Left forelimb (tissue), 1 donor: ENCODE measurements at regions not wholly inside any gene's neighbourhood (a gene's known extent, or its start where the extent isn't known, plus 50 kb on each side); places are given as distances from the start of the nearest gene placed in this dataset.

Source experiments
- DNase-seq: peaks from one replicate; pipeline ENCODE4 v3.0.0-alpha.2; 2018; ENCODE audit warnings: low spot score

DNA sequence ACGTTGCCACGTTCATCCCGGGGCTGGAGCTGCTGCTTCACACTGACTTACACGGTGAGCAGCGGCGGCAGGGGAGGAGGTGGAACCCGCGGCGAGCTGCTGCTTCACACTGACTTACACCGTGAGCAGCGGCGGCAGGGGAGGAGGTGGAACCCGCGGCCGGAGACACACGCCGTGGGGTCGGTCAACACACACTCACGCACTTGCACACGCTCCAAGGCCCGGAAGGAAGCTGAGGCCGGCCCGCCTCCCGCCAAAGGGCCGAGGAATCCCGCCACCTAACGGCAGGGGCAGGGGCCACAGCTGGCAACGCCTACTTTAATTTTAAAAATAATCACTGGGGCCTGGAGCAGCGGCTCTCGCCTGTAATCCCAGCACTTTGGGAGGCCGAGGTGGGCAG lies 94.4 kb upstream of the FOXC1 start:
- no peak for DNase-seq

DNA sequence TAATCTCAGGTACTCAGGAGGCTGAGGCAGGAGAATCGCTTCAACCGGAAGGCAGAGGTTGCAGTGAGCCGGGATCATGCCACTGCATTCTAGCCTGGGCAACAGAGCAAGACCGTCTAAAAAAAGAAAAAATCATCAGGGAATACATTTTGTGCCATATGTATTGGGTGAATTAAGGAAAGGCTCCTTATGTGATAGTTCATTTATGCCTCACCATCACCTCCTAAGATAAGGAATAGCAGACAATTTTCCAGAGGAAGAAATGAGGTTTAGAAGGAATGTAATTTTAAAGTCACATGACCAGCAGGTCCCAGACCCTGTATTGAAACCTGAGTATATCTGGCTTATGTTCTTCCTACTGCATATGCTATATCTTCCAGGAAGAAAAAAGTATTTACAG lies 93.9 kb upstream of the FOXC1 start:
- no peak for DNase-seq

DNA sequence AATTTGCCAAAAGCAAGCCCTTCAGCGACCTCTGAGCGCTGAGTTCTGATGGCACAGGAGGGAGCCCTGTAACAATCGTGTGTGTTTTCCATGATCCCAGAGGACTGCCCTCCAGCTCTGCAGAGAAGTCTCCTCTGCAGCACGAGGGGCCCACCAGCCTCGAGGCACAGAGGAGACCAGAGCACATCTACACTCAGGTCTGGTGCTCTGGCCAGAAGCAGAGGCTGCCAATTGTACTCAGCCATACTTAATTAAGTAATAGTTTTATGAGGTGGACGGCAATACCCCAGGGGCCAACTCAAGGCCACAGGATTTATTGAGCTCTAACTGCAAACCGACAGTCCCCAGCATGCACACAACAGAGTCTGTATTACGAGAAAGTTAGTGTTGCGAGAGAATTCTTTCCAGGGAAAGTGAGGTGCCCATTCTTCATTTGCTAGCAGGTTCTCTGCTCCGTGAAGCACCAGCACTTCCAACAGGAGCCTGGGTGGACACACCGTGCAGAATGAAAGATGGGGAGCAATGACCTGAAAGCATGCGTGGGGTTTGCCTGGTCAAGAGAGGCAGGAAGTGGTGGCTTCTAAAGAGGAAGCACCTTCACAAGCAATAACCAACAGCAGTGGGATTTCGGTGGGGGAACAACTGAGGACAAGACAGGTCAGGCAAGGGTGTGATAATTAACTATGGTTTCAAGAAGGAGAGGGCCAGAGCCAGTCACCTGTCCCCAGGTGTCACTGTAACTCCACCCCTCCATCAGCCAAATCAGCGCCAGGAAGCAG lies 92.8 kb upstream of the FOXC1 start:
- no peak for DNase-seq

DNA sequence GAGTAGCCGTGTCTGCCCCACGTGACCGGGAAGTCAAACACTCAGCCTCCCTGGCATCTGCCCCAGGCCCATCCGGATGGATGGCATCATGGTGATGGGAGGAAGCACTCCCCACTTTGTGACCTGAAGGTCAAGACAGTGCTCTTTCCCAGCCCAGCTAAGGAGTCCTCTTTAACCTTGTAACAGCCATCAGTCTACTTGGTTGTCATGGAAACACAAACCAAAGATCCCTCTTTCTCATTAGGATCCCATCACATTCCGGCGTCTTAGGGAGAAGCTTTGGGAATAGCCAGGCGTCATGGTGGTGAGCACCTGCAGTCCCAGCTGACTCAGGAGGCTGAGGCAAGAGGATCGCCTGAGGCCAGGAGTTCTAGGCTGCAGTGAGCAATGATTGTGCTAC lies 90.9 kb upstream of the FOXC1 start:
- DNase-seq = no peak

DNA sequence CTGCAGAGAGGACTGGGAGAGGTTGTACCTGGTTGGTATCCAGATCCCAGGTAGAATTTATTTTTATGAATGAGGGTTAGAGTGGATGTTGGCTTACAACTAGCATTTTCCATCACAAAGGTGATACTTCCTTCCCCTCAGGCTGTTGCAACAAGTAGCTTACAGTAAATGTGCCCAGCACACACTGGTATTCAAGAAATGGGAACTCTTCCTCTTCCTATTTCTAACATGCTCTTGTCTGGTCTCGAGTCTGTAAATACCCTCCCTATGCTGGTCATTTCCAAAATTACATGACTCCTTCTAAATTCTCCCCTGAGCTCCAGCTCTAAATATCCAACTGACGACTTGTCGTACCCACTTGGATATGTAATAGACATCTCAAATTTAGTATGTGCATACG lies 90.1 kb upstream of the FOXC1 start:
- no peak for DNase-seq

DNA sequence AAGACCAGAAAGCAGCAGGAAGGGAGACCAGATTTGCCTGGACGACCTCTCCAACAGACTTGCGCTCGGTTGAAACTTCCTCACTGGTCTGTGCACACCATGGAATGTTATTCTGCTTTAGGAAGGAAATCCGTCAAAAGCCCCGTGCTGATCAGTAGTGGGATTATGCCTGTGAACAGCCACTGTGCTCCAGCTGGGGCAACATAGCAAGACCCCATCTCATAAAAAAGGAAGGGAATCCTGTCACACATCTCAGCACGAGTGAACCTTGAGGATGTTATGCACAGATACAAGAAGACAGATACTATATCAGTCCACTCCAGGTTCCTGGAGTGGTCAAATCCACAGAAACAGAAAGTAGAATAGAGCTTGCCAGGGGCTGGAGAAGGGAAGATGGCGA lies 86.9 kb upstream of the FOXC1 start:
- DNase-seq = no peak

DNA sequence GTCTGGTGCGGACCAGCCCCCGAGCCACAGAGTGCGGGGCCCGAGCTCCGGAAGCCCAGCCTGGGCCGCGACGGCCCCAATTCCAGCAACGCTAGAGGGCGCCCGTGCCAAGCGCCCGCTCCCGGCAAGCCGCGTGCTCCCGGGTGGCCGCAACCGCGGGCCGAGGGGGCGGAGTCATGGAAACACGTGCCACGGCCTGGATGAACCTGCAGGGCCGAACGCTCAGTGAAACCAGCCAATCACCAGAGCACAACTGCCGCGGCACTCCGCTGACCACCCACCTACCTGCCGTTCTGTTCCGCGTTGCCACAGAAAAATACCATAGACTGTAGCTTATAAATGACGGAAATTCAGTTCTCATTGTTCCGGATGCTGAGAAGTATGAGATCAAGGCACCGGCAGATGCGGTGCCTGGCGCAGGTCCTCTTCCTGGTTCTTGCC lies 85.7 kb upstream of the FOXC1 start:
- DNase-seq = peak; percentile 85

DNA sequence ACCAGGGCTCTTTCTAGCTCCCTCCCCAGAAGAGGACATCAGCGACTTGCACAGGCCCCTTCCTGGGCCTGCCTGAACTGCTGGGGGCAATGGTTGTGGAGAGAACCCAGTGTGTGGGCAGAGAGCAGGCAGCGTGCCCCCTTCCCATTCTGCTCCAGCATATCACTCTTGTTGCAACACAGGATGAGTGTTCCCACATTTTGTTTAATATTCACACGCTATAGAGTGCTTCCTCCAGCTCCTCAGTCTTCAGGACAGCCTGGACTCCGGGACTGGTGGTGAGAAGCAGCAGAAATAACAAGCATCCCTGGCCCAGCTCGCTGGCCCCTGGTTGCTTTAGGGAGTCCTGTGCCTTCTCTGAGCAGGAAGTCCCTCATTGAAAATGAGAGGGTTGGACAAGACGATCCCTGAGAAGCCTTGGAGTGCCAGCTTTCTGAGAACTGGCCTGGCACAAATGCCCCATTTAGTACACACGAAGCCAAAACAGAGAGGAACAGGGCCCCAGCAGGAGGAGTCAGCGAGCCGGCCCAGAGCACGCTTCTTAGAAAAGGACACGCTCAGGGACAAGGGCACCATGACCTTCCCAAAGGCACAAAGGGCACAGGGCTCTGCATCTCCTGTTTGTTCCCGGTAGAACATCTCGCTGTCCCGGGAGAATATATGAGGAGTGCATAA lies 84.2 kb upstream of the FOXC1 start:
- no peak for DNase-seq

DNA sequence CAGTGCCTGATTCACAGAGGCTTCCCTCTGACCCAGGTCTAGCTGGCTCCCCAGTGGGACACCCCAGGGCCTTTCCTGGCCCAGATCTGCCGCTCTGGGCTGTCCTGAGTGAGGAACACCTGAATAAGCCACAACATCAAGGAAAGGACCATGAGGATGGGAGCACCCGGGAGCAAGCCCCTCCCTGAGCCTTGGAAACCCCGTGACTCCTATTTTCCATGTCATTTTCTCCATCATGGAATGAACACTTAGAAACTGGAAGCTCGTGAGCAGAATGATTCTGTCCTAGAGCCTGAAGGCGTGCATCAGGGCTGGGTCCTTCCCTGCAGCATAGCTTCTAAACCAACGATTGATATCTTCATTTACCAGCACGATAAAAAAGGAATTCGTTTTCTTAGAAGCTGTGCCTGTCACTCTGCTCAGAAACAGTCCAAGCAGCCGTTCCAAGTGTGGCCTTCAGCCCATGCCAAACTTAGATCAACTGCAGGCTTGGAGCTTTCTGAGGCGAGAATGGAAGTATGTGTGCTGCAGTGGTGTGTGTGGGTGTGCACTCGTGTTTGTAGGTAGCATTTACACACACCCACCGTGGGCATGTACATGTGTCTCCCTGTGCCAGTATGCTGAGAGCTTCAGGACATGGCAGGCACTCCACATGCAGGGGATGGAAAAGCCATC lies 83.2 kb upstream of the FOXC1 start:
- DNase-seq = no peak

DNA sequence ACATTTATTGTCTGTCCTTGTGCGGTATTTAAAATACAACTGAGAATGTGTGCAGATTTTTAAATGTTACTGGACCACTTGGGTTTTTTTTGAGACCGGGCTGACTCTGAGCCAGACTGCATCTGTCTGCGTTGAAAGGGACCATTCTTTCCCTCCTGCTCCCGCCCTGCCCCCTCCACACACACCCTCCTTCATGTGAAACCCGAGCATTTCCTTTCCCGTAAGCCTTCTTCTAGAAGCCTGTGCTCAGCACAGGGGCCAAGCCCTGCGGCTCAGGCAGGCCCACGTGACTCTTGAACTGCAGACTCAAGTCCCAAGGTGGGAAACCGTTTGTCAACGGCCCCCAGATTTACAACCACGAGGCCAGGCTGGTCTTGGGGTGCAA lies 82.7 kb upstream of the FOXC1 start:
- peak; percentile 80 for DNase-seq

DNA sequence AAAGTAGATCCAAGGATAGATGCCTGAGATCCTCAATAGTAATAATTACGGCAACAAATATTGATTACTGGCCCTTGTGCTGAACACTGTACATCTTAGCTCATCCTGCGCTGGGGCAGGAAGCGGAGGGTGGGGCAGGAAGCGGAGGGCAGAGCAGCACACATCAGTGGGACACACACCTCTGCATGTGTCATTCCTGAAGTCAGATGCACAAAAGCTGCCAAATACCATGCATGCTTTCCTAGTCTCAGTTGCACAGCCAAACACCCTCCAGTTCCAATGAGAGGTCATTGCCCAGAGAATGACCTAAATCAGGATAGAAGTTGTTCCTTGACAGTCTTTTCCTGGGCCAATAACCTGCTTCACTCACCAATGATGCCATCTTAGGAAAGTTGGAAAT lies 74.4 kb upstream of the FOXC1 start:
- DNase-seq = no peak

DNA sequence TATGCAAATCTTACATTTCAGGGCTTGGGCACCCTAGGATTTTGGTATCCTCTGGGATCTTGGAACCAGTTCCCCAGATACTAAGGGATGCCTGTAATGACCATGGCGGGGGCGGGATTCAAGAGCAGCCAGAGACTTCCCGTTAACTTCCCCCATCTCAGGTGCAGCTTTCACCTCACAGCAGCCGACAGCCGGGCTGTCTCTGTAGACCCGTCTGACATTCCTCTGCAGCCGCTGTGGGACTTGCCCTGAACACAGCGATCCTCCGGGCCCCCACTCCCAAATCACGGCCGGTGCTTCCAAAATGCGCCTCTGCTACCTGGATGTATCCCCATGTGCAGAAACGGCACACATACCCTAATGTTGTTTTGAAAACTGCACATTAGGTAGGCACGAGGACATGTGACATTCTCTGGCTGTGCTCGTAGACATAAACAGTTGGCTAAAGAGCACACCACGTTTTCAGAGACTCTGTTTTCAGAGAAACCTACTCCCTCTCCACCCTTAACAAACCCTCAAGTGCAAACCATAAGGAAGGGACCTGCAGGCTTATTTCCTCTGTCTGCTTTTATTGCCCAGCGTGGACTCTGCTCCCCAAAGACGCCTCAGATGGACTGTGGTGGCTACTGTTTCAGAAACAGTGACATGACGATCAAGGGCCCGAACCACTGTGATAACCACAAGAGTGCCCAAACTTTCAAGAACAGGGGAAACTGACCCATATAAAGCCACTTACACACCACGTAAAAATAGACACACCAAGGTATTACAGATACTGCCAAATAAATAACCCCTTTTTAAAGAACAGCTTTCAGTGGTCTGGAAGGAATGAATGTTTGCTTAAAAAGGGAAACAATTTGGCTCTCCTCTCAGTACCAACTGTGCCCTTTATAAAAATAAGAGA lies 72.9 kb upstream of the FOXC1 start:
- no peak for DNase-seq

DNA sequence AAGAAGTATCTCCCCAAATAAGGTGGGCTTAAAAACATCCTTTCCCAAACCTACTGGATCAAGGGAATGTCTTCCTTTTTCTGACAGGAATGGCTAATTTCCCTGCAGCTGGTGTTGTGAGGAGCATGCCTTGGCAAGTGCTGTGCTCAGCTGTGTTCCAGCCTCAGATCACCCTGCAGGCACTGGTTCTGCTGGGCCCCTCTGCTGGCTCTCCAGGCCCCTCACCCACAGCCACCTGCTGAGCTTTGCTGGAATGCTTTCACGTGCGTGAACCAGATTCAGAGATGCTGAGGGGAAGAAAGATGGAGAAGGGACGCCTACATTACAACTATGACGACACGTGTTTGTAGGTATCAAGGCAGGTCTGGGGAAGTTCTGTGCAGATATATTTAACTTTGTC lies 71.3 kb upstream of the FOXC1 start:
- DNase-seq = no peak

DNA sequence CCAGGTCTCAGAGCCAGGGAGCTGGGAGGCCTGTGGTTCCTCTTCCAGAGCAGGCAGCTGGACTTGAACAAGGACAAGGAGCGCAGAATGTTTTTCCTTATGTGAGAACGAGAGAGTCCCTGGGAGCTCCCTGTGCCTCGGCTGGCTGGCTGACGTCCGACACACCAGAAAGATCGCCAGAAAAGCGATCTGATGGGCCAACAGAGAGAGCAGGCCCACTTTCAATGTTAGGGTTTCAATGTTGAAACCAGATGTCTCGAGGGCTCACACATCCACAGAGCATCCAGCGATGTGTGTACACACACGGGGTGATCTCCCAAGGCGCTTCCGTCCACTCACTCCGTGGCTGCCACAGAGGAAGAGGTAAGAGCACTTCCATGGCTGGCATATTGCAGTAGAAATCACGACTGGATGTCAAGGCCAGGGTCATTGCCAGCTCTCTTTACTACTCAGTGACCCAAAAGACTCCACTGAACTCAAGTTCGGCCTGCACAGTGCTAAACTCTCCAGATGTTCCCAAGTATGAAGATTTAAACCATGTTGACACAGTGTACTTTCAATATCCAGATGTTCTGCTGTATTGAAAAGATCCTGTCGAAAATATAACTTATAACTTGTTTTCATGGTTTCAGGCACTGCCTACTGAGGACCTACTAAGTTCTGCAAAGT lies 70.8 kb upstream of the FOXC1 start:
- peak; percentile 72 for DNase-seq

DNA sequence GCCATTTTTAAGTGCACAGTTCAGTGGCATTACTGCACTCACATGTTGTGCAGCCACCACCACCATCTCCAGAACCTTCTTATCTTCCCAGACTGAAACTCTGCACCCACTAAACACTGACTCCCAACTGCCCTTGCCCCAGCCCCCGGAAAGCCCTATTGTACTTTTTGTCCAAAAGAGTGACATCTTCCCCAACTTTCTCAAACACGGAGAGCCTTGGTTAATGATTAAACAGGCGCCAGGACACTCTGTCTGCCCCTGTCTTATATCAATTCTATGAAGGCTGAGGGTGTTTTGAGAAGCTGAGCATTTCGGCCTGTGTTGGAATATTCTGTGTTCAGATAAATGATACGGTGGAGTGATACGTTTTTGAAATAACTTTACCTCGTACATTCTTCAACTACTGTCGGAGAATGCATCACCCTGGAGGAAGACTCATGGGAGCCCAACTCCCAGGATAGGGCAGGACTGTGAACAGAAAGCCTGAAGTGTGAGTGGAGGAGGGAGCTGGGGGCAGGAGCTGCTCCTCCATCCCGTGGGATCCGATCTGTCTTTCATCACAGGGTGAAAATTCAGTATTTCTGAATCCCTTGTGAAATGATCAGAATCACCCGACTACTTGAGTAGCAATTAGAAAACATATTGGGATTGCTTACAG lies 68.7 kb upstream of the FOXC1 start:
- DNase-seq = no peak

DNA sequence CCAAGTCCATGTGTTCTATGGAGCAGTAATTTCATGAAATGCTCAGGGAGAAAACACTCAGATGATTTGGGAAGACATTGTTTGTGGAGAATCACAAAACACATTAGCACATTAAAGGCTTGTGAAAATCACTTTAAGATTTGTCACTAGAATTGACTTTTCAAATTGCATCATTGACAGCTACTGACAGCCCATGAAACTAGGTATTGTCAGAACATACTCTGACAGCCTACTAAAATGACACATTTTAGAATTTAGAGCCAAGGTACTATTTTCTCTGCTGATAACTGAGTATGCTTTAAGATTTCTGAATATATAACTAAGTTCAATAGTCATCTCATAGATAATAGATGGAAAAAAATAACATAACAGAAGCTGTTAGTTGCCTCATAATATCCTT lies 67.4 kb upstream of the FOXC1 start:
- no peak for DNase-seq

DNA sequence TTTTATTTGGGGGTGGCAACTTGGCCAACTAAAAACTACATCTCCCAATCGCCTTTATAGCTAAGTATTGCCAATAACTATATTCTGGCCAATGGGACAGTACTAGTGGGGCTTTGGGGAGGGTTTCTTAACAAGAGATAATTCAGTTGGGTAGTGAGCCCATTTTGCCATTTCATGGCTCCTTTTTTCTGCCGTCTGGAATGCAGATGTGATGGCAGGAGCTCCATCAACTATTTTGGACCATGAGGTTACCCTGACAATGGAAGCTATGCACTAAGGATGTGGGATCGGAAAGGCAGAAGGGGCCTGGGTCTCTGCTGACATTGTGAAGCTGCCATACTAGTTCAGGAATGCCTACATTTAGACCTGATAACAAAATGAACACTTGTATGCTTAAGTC lies 67.0 kb upstream of the FOXC1 start:
- no peak for DNase-seq

DNA sequence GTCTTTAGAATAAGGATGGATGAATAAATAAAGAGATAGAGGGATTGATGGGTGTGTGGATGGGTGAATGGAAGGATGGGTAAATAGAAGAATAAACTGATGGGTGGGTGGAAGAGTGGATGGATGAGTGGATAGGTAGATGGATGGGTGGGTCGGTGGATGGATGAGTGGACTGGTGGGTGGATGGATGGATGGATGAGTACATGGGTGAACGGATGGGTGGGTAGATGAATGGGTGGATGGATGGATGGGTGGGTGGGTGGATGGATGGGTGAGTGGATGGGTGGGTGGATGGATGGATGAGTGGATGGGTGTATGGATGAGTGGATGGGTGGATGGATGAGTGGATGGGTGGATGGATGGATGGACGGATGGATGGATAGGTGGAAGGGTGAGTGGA lies 65.7 kb upstream of the FOXC1 start:
- DNase-seq = no peak

DNA sequence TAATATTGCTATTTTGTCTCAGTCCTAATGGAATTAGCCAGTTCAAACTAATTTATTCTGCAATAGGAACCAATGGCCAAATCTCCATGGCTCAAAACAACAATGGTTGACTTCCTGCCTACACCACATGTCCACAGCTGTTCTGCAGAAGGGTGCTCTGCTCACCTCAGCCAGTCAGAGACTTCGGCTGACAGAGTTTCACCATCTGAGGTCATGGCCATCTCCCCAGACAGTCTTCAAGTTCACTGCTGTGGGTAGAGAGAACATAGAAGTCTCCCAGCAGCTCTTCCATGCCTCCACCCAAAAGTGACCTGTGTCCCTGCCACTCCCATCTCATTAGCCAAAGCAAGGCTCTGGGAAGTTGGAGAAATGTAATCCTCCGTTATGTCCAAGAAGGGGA lies 65.1 kb upstream of the FOXC1 start:
- DNase-seq = no peak

DNA sequence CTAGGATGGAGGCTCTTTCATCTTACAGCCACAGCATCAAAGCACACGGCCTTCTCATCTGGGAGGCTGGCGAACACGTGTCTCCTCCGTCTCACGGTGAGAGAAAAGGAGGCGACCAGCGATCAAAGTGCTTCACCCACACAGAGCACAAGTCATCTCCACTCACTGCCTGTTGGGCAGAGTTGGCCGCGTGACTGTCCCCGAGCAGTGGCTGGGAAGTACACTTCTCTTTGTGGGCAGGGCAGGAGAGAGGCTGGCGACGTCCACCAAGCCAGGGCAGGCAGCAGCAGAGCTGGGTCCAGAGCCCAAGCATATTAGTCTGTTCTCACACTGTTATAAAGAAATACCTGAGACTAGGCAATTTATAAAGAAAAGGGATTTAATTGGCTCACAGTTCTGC lies 64.1 kb upstream of the FOXC1 start:
- no peak for DNase-seq

DNA sequence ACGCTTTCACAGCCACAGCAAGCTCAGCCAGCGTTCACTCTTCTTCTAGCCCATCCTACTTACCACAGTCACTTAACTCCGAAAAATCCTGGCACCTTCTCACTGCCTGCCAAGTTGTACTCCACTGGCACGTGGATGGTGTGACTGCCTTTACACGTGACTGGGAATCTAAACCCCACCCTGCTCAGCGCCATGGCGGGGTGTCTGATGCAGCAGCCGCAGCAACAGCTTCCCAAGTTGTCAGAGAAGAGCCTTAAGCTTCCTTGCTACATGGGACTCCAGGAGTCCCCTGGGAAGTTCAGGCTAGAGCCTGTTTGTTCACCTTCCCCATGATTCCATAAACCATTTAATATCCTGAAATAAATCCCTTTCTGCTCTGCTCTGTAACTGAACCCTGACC lies 61.9 kb upstream of the FOXC1 start:
- DNase-seq = no peak
